B cell (primary cell): ENCODE measurements at regions not wholly inside any gene's neighbourhood (a gene's known extent, or its start where the extent isn't known, plus 50 kb on each side); places are given as distances from the start of the nearest gene placed in this dataset.

Experiments used
- EZH2 ChIP-seq: IDR thresholded peaks from 2 replicates; pipeline ENCODE4 v1.6.1; 2012; ENCODE audit warnings: borderline replicate concordance, low read depth, mild to moderate bottlenecking, moderate library complexity, low read length; ENCODE audit not compliant: insufficient read depth, poor library complexity, severe bottlenecking
- TF ChIP-seq, protein P1 (sequence below): fragments of 200-600 bp; IDR thresholded peaks from one replicate; pipeline ENCODE4 v1.8.0; 2022; ENCODE audit warnings: antibody characterized with exemption, mild to moderate bottlenecking

DNA sequence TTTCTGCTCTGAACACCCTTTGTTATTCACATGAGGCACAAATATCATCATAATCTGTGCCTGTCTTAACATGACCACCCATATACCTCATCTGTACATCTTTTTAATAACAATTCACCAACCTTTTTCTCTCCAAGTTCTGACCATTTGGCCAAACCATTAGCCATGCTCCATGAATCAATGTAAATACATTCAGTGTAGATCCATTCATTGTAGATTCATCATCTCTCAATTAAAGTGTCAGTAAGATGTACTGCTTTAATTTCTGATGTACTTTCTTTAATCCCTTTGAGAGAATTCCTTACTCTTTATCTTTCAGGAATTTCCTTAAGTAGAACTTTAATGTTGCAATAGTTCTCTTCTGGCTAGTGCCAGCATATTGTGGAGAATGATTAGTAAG, 126.2 kb upstream of the LRRC7 start:
- TF ChIP-seq, protein P1, sequence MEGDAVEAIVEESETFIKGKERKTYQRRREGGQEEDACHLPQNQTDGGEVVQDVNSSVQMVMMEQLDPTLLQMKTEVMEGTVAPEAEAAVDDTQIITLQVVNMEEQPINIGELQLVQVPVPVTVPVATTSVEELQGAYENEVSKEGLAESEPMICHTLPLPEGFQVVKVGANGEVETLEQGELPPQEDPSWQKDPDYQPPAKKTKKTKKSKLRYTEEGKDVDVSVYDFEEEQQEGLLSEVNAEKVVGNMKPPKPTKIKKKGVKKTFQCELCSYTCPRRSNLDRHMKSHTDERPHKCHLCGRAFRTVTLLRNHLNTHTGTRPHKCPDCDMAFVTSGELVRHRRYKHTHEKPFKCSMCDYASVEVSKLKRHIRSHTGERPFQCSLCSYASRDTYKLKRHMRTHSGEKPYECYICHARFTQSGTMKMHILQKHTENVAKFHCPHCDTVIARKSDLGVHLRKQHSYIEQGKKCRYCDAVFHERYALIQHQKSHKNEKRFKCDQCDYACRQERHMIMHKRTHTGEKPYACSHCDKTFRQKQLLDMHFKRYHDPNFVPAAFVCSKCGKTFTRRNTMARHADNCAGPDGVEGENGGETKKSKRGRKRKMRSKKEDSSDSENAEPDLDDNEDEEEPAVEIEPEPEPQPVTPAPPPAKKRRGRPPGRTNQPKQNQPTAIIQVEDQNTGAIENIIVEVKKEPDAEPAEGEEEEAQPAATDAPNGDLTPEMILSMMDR, result no peak
- TF ChIP-seq EZH2, result no peak
